HCT116 (cell line): ENCODE measurements at regions not wholly inside any gene's neighbourhood (a gene's known extent, or its start where the extent isn't known, plus 50 kb on each side); places are given as distances from the start of the nearest gene placed in this dataset.

ENCODE experiments used
- ATAC-seq: fragments of 200-7000 bp; cut with Tn5 transposase; 2 replicates; pipeline ENCODE4 v1.9.1; 2020; ENCODE audit warnings: mild to moderate bottlenecking, moderate library complexity
- BruUV-seq: library from RNA; stranded (reverse); fragments of 400-500 nt; replicated peaks from 2 replicates; lab custom pipeline; 2021; lab: Mats Ljungman, UMichigan
- CTCF ChIA-PET: fragments of 300-600 bp; sonication (Branson Sonifier 250); formaldehyde crosslinking; loops from one replicate; lab custom pipeline; 2021; ENCODE audit warnings: antibody characterized with exemption; lab: Charles Lee
- POLR2A ChIA-PET: fragments of 300-600, 350-600 bp; sonication (Branson Sonifier 250); formaldehyde crosslinking; loops from one replicate; lab custom pipeline; 2021; ENCODE audit warnings: antibody characterized with exemption; lab: Charles Lee
- RAD21 ChIA-PET, 2 experiments: fragments of 300-600 bp; sonication (Branson Sonifier 250); formaldehyde crosslinking; loops; one replicate each; lab custom pipeline; 2023; ENCODE audit warnings: low total read pairs in 2 of 2; ENCODE audit not compliant: uncharacterized antibody in 2 of 2, unreplicated experiment in 2 of 2, low non-redundant PET in 1 of 2; lab: Charles Lee
- DNase-seq: peaks from one replicate; pipeline ENCODE4 v3.0.0-alpha.2; 2010; ENCODE audit warnings: low read depth, low spot score
- H2AFZ ChIP-seq: fragments of 200-600 bp; shearing (Covaris generic), sonication (generic); 2 replicates; pipeline ENCODE4 v1.6.1; 2017; ENCODE audit warnings: low read depth, mixed run types, mixed read lengths, antibody characterized with exemption, low read length; ENCODE audit not compliant: poor library complexity, severe bottlenecking
- H3K27ac ChIP-seq: 2 replicates; pipeline ENCODE4 v1.5.1; 2012; ENCODE audit warnings: low read depth, low read length
- H3K27me3 ChIP-seq: fragments of 200-600 bp; sonication (generic); 2 replicates; pipeline ENCODE4 v1.6.1; 2016; ENCODE audit warnings: mixed run types, low read length, mixed read lengths; ENCODE audit not compliant: insufficient read depth
- H3K36me3 ChIP-seq, 2 experiments: fragments of 200-500 bp in 1 of 2; fragments of 200-600 bp in 1 of 2; sonication (Bioruptor generic) in 1 of 2; sonication (generic) in 1 of 2; 2 replicates each; pipeline versions ENCODE4 v1.5.1 to v1.6.1; 2014 to 2016; ENCODE audit warnings: low read length in 2 of 2, inconsistent platforms in 1 of 2, mixed read lengths in 1 of 2, mixed run types in 1 of 2; ENCODE audit not compliant: insufficient read depth in 2 of 2, control insufficient read depth in 1 of 2
- H3K4me1 ChIP-seq, 2 experiments: fragments of 200-600 bp in 1 of 2; sonication (generic) in 1 of 2; 2 replicates each; pipeline versions ENCODE4 v1.5.1 to v1.6.1; 2012 to 2017; ENCODE audit warnings: low read length in 2 of 2, inconsistent platforms in 1 of 2, mild to moderate bottlenecking in 1 of 2, mixed read lengths in 1 of 2, mixed run types in 1 of 2, moderate library complexity in 1 of 2; ENCODE audit not compliant: insufficient read depth in 2 of 2, control insufficient read depth in 1 of 2
- H3K4me2 ChIP-seq: fragments of 200-600 bp; sonication (generic); 2 replicates; pipeline ENCODE4 v1.6.1; 2017; ENCODE audit warnings: mixed run types, low read length, mixed read lengths
- H3K4me3 ChIP-seq, 2 experiments: fragments of 200-600 bp in 1 of 2; sonication (generic) in 1 of 2; replicated peaks in 1 of 2; 2 replicates each; pipeline ENCODE4 v1.5.1; 2011 to 2016; ENCODE audit warnings: low read length in 2 of 2, control low read depth in 1 of 2, low read depth in 1 of 2, mild to moderate bottlenecking in 1 of 2, mixed read lengths in 1 of 2, mixed run types in 1 of 2
- H3K79me2 ChIP-seq: fragments of 200-600 bp; sonication (generic); 2 replicates; pipeline ENCODE4 v1.6.1; 2017; ENCODE audit warnings: mild to moderate bottlenecking, mixed run types, low read length, moderate library complexity, mixed read lengths; ENCODE audit not compliant: insufficient read depth
- H3K9ac ChIP-seq: fragments of 200-600 bp; sonication (generic); 2 replicates; pipeline ENCODE4 v1.6.1; 2016; ENCODE audit warnings: low read length, mixed read lengths
- H3K9me2 ChIP-seq: fragments of 200-600 bp; sonication (generic), shearing (Covaris generic); 2 replicates; pipeline ENCODE4 v1.6.1; 2017; ENCODE audit warnings: mixed run types, mild to moderate bottlenecking, moderate library complexity; ENCODE audit not compliant: insufficient read depth
- H3K9me3 ChIP-seq, 2 experiments: fragments of 200-500 bp in 1 of 2; fragments of 200-600 bp in 1 of 2; sonication (Bioruptor generic) in 1 of 2; sonication (generic) in 1 of 2; 2 replicates each; pipeline ENCODE4 v1.6.1; 2014 to 2017; ENCODE audit warnings: low read length in 2 of 2, mixed read lengths in 2 of 2, inconsistent platforms in 1 of 2, low read depth in 1 of 2, mild to moderate bottlenecking in 1 of 2, mixed run types in 1 of 2, moderate library complexity in 1 of 2; ENCODE audit not compliant: control insufficient read depth in 1 of 2, insufficient read depth in 1 of 2
- H4K20me1 ChIP-seq: fragments of 200-600 bp; sonication (generic), shearing (Covaris generic); 2 replicates; pipeline ENCODE4 v1.6.1; 2017; ENCODE audit warnings: mixed run types, mild to moderate bottlenecking, moderate library complexity; ENCODE audit not compliant: insufficient read depth
- ELF1 ChIP-seq: IDR thresholded peaks from 2 replicates; pipeline ENCODE4 v1.6.1; 2012; ENCODE audit warnings: low read depth, borderline replicate concordance
- EZH2phosphoT487 ChIP-seq: fragments of 200-600 bp; IDR thresholded peaks from 2 replicates; pipeline ENCODE4 v1.6.1; 2018; ENCODE audit warnings: antibody characterized with exemption, borderline replicate concordance
- POLR2A ChIP-seq: IDR thresholded peaks from 2 replicates; pipeline ENCODE4 v1.7.0; 2011; ENCODE audit warnings: borderline replicate concordance; ENCODE audit not compliant: insufficient read depth, insufficient read length; ENCODE audit errors: extremely low read depth
- SIN3A ChIP-seq: IDR thresholded peaks from 2 replicates; pipeline ENCODE4 v1.6.1; 2012; ENCODE audit warnings: low read depth
- SP1 ChIP-seq: IDR thresholded peaks from 2 replicates; pipeline ENCODE4 v1.6.1; 2012; ENCODE audit warnings: low read depth
- SRF ChIP-seq: IDR thresholded peaks from 2 replicates; pipeline ENCODE4 v1.6.1; 2012; ENCODE audit warnings: low read depth
- YY1 ChIP-seq: IDR thresholded peaks from 2 replicates; pipeline ENCODE4 v1.6.1; 2011; ENCODE audit warnings: low read length, low read depth, moderate library complexity, mild to moderate bottlenecking; ENCODE audit not compliant: insufficient replicate concordance; ENCODE audit errors: extremely low read depth
- ZFX ChIP-seq: fragments of 450-650 bp; IDR thresholded peaks from 2 replicates; pipeline ENCODE4 v1.6.1; 2017
- ZNF274 ChIP-seq: fragments of 200-500 bp; sonication (Bioruptor generic); IDR thresholded peaks from 2 replicates; pipeline ENCODE4 v1.6.1; 2014; ENCODE audit warnings: mild to moderate bottlenecking, low read depth, low read length, inconsistent platforms
- intact Hi-C: fragments of 100-400 bp; cut with micrococcal nuclease; formaldehyde crosslinking; loops from 2 replicates; pipeline ENCODE4 v1.10.0; 2022
- TF ChIP-seq, protein P1 (sequence below): IDR thresholded peaks from 2 replicates; pipeline ENCODE4 v1.6.1; 2011; ENCODE audit warnings: mild to moderate bottlenecking, low read length, moderate library complexity; ENCODE audit not compliant: insufficient replicate concordance; ENCODE audit errors: extremely low read depth
- TF ChIP-seq, protein P2 (sequence below), 3 experiments: fragments of 200-600 bp in 1 of 3; sonication (generic) in 1 of 3; IDR thresholded peaks in 2 of 3; conservative IDR thresholded peaks in 1 of 3; 2 replicates each; pipeline ENCODE4 v1.5.1; 2012 to 2017; ENCODE audit warnings: low read depth in 2 of 3, low read length in 2 of 3, antibody characterized with exemption in 1 of 3, borderline replicate concordance in 1 of 3, control low read depth in 1 of 3, mild to moderate bottlenecking in 1 of 3, mixed read lengths in 1 of 3, mixed run types in 1 of 3, moderate library complexity in 1 of 3; ENCODE audit not compliant: insufficient read depth in 1 of 3
- TF ChIP-seq, protein P3 (sequence below): IDR thresholded peaks from 2 replicates; pipeline ENCODE4 v1.6.1; 2012

DNA sequence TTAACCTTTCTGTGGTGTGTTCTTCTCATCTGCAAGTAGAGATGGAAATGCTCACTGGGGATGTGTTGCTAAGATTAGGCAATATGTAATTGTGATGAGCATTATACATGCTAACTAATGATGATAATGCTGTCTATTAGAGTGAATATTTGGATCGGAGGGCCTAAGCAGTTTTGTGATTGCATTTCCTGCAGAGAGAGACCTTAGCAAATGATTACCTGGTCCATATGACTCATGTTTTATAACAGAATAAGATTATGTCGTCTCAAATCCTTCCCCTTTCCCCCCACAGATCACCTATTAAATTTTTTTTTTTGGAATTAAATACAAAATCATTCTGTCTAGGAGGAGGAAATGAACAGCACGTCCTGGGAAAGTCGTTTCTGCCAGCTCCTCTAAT, 82.7 kb downstream of the IZUMO3 start:
- Histone ChIP-seq H3K79me2 (no peaks in the 10 kb centered on the region), H3K27me3 (no peaks in the 10 kb centered on the region), H3K4me2 (no peak overlapping the region), H3K9ac (no peak overlapping the region), H3K27ac (no peak overlapping the region), H3K9me2 (no peaks in the 10 kb centered on the region), H3K4me3 (no peak overlapping the region), H3K36me3 (no peaks in the 10 kb centered on the region), H3K9me3 (peaks cover 3 to 38% of the 10 kb centered on the region in 2 experiments; a peak in 3 of 4 replicates), H2AFZ (no peak overlapping the region), H3K4me1 (no peaks in the 10 kb centered on the region), H4K20me1 (no peaks in the 10 kb centered on the region)
- POLR2A ChIA-PET, result no interaction called here
- RAD21 ChIA-PET, result no interaction called here
- DNase-seq (no peak), ATAC-seq (no peak)
- CTCF ChIA-PET, result no interaction called here
- no peak for TF ChIP-seq SP1
- TF ChIP-seq EZH2phosphoT487, result no peak
- no peak for TF ChIP-seq SIN3A
- no peak for TF ChIP-seq YY1
- TF ChIP-seq POLR2A, result no peak
- TF ChIP-seq ZNF274, result no peak
- TF ChIP-seq, protein P1, sequence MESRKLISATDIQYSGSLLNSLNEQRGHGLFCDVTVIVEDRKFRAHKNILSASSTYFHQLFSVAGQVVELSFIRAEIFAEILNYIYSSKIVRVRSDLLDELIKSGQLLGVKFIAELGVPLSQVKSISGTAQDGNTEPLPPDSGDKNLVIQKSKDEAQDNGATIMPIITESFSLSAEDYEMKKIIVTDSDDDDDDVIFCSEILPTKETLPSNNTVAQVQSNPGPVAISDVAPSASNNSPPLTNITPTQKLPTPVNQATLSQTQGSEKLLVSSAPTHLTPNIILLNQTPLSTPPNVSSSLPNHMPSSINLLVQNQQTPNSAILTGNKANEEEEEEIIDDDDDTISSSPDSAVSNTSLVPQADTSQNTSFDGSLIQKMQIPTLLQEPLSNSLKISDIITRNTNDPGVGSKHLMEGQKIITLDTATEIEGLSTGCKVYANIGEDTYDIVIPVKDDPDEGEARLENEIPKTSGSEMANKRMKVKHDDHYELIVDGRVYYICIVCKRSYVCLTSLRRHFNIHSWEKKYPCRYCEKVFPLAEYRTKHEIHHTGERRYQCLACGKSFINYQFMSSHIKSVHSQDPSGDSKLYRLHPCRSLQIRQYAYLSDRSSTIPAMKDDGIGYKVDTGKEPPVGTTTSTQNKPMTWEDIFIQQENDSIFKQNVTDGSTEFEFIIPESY, result no peak
- TF ChIP-seq, protein P2, sequence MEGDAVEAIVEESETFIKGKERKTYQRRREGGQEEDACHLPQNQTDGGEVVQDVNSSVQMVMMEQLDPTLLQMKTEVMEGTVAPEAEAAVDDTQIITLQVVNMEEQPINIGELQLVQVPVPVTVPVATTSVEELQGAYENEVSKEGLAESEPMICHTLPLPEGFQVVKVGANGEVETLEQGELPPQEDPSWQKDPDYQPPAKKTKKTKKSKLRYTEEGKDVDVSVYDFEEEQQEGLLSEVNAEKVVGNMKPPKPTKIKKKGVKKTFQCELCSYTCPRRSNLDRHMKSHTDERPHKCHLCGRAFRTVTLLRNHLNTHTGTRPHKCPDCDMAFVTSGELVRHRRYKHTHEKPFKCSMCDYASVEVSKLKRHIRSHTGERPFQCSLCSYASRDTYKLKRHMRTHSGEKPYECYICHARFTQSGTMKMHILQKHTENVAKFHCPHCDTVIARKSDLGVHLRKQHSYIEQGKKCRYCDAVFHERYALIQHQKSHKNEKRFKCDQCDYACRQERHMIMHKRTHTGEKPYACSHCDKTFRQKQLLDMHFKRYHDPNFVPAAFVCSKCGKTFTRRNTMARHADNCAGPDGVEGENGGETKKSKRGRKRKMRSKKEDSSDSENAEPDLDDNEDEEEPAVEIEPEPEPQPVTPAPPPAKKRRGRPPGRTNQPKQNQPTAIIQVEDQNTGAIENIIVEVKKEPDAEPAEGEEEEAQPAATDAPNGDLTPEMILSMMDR (IDR thresholded peaks at IDR 0.05 in 2 of 3, conservative IDR thresholded peaks at IDR 0.05 in 1 of 3; ENCODE audit: borderline replicate concordance in 1 of 3, insufficient read depth in 1 of 3, low read depth in 2 of 3, low read length in 2 of 3), result no peak
- TF ChIP-seq, protein P3, sequence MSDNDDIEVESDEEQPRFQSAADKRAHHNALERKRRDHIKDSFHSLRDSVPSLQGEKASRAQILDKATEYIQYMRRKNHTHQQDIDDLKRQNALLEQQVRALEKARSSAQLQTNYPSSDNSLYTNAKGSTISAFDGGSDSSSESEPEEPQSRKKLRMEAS, result no peak
- no peak for TF ChIP-seq ELF1
- TF ChIP-seq SRF, result no peak
- TF ChIP-seq ZFX, result no peak
- intact Hi-C loops, result no loop called here
- BruUV-seq, result no TSS peak
